ENCODE measurements at regions not wholly inside any gene's neighbourhood (a gene's known extent, or its start where the extent isn't known, plus 50 kb on each side); places are given as distances from the start of the nearest gene placed in this dataset.

- TF ChIP-seq EZH2 (IDR thresholded peaks at IDR 0.05; ENCODE audit: low read depth) (no peak), CTCF (conservative IDR thresholded peaks at IDR 0.05) (no peak)
Measured at GRCh38 chr3:71903936-71904335, 119.0 kb upstream of the PROK2 start.
